ENCODE measurements at regions not wholly inside any gene's neighbourhood (a gene's known extent, or its start where the extent isn't known, plus 50 kb on each side); places are given as distances from the start of the nearest gene placed in this dataset.

DNA sequence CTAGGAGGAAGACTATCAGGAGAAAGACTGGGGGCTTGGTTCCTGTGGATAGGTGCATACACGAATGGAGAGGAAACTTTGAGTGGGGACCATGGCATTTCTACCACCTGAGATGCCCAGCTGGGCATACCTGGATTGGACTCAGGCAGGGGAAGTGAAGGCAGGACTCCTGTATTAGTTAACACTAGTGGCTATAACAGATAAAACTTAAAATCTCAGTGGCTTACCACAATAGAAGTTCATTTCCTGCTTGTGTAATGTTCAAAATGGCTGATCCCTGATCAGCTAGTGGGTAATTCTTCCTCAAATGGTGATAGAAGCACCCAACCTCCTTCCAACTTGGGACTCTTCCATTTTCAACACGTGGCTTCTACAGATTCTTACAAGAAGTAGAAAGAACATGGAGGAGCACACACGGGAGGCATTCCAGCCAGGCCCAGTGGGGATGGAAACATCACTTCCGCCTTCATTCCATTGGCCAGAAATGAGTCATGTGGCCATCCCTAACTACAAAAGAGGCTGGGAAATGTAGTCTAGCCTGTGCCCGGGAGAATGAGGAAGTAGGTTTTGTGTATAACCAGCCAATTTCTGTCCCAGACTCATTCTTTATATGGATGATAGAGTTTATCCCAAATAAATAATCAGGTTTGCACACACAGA lies 112.1 kb downstream of the UTP18 start (continued):
- TF ChIP-seq, protein P1, sequence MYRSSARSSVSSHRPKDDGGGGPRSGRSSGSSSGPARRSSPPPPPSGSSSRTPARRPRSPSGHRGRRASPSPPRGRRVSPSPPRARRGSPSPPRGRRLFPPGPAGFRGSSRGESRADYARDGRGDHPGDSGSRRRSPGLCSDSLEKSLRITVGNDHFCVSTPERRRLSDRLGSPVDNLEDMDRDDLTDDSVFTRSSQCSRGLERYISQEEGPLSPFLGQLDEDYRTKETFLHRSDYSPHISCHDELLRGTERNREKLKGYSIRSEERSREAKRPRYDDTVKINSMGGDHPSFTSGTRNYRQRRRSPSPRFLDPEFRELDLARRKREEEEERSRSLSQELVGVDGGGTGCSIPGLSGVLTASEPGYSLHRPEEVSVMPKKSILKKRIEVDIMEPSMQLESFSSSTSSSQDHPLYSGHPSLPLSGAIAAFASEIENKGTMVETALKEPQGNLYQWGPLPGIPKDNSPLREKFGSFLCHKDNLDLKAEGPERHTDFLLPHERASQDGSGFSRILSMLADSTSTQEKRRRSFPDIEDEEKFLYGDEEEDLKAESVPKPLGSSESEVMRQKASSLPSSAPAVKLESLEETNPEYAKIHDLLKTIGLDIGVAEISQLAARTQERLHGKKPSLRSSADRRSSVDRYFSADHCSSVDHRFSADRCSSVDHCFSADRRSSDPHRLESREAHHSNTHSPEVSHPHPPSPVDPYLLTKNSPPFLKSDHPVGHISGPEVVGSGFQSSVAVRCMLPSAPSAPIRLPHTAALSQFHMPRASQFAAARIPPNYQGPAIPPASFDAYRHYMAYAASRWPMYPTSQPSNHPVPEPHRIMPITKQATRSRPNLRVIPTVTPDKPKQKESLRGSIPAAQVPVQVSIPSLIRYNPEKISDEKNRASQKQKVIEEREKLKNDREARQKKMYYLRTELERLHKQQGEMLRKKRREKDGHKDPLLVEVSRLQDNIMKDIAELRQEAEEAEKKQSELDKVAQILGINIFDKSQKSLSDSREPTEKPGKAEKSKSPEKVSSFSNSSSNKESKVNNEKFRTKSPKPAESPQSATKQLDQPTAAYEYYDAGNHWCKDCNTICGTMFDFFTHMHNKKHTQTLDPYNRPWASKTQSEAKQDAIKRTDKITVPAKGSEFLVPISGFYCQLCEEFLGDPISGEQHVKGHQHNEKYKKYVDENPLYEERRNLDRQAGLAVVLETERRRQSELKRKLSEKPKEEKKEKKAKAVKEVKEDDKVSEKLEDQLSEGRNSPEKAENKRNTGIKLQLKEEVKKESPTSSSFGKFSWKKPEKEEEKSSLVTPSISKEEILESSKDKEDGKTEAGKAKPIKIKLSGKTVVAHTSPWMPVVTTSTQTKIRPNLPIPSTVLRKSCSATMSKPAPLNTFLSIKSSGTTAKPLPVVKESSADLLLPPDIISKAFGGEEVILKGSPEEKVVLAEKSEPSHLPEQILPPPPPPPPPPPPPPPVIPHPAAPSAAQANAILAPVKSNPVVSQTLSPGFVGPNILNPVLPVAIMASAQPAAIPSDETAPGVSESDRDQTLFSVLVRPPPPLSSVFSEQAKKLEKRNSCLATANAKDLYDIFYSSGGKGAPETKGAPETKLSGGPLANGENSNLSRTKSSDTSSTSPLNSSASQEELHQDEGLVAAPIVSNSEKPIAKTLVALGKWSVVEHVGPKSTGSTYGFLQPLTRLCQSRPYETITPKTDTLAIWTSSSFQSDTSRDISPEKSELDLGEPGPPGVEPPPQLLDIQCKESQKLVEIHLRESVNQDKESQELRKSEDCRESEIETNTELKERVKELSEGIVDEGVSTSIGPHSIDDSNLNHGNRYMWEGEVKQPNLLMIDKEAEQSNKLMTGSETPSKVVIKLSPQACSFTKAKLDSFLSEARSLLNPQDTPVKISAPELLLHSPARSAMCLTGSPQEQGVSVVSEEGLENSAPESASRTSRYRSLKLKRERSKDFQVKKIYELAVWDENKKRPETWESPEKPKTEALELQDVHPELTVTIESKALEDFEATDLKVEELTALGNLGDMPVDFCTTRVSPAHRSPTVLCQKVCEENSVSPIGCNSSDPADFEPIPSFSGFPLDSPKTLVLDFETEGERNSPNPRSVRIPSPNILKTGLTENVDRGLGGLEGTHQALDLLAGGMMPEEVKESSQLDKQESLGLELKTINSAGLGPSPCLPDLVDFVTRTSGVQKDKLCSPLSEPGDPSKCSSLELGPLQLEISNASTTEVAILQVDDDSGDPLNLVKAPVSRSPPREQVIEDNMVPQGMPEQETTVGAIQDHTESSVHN (IDR thresholded peaks at IDR 0.05; ENCODE audit: borderline replicate concordance in 1 of 2, low read depth in 1 of 2), result no peak
- TF ChIP-seq POLR2B (IDR thresholded peaks at IDR 0.05; ENCODE audit: low read depth, partially characterized antibody), result no peak
- TF ChIP-seq, protein P2, sequence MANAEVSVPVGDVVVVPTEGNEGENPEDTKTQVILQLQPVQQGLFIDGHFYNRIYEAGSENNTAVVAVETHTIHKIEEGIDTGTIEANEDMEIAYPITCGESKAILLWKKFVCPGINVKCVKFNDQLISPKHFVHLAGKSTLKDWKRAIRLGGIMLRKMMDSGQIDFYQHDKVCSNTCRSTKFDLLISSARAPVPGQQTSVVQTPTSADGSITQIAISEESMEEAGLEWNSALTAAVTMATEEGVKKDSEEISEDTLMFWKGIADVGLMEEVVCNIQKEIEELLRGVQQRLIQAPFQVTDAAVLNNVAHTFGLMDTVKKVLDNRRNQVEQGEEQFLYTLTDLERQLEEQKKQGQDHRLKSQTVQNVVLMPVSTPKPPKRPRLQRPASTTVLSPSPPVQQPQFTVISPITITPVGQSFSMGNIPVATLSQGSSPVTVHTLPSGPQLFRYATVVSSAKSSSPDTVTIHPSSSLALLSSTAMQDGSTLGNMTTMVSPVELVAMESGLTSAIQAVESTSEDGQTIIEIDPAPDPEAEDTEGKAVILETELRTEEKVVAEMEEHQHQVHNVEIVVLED (CRISPR knock-in tag; IDR thresholded peaks at IDR 0.05), result 0 out of 2 replicates have a peak, but pooled peaks have one; percentile 9
- TF ChIP-seq ZNF197 (CRISPR knock-in tag; IDR thresholded peaks at IDR 0.05; ENCODE audit: low read depth), result peak; percentile 52; the same call in 1 of the 2 replicates
- no peak for TF ChIP-seq CHD4 (IDR thresholded peaks at IDR 0.05; ENCODE audit: insufficient read depth, insufficient replicate concordance, low read depth, low read length, poor library complexity, severe bottlenecking)
- TF ChIP-seq, protein P3, sequence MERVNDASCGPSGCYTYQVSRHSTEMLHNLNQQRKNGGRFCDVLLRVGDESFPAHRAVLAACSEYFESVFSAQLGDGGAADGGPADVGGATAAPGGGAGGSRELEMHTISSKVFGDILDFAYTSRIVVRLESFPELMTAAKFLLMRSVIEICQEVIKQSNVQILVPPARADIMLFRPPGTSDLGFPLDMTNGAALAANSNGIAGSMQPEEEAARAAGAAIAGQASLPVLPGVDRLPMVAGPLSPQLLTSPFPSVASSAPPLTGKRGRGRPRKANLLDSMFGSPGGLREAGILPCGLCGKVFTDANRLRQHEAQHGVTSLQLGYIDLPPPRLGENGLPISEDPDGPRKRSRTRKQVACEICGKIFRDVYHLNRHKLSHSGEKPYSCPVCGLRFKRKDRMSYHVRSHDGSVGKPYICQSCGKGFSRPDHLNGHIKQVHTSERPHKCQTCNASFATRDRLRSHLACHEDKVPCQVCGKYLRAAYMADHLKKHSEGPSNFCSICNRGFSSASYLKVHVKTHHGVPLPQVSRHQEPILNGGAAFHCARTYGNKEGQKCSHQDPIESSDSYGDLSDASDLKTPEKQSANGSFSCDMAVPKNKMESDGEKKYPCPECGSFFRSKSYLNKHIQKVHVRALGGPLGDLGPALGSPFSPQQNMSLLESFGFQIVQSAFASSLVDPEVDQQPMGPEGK (CRISPR knock-in tag; IDR thresholded peaks at IDR 0.05; ENCODE audit: borderline replicate concordance), result no peak
- TF ChIP-seq, protein P4, sequence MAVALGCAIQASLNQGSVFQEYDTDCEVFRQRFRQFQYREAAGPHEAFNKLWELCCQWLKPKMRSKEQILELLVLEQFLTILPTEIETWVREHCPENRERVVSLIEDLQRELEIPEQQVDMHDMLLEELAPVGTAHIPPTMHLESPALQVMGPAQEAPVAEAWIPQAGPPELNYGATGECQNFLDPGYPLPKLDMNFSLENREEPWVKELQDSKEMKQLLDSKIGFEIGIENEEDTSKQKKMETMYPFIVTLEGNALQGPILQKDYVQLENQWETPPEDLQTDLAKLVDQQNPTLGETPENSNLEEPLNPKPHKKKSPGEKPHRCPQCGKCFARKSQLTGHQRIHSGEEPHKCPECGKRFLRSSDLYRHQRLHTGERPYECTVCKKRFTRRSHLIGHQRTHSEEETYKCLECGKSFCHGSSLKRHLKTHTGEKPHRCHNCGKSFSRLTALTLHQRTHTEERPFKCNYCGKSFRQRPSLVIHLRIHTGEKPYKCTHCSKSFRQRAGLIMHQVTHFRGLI (CRISPR knock-in tag; IDR thresholded peaks at IDR 0.05), result no peak
- TF ChIP-seq ZNF766 (CRISPR knock-in tag; conservative IDR thresholded peaks at IDR 0.05), result peak; percentile 74; the same call in 1 of the 2 replicates
- TF ChIP-seq, protein P5, sequence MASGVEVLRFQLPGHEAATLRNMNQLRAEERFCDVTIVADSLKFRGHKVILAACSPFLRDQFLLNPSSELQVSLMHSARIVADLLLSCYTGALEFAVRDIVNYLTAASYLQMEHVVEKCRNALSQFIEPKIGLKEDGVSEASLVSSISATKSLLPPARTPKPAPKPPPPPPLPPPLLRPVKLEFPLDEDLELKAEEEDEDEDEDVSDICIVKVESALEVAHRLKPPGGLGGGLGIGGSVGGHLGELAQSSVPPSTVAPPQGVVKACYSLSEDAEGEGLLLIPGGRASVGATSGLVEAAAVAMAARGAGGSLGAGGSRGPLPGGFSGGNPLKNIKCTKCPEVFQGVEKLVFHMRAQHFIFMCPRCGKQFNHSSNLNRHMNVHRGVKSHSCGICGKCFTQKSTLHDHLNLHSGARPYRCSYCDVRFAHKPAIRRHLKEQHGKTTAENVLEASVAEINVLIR (CRISPR knock-in tag; IDR thresholded peaks at IDR 0.05), result peak; percentile 60; the same call in 1 of the 2 replicates
- TF ChIP-seq ELF4 (CRISPR knock-in tag; IDR thresholded peaks at IDR 0.05), result 0 out of 2 replicates have a peak, but pooled peaks have one; percentile 59
- TF ChIP-seq ZNF134 (CRISPR knock-in tag; conservative IDR thresholded peaks at IDR 0.05), result no peak
